ENCODE measurements at regions not wholly inside any gene's neighbourhood (a gene's known extent, or its start where the extent isn't known, plus 50 kb on each side); places are given as distances from the start of the nearest gene placed in this dataset.

GRCh38 chr7:35401217-35401879, 147.4 kb upstream of the TBX20 start:
- FAIRE-seq: no peak
- DNase-seq (ENCODE audit: insufficient read length): no peak
- TF ChIP-seq TAF1 (IDR thresholded peaks at IDR 0.05; ENCODE audit: borderline replicate concordance, low read depth, low read length) (no peak), POLR2AphosphoS5 (IDR thresholded peaks at IDR 0.05; ENCODE audit: low read depth, low read length) (no peak), POLR2A (IDR thresholded peaks at IDR 0.05; ENCODE audit: low read depth, low read length) (no peak)

- TF ChIP-seq POLR2A (IDR thresholded peaks at IDR 0.05; ENCODE audit: low read depth, low read length) (no peak), TAF1 (IDR thresholded peaks at IDR 0.05; ENCODE audit: borderline replicate concordance, low read depth, low read length) (no peak), POLR2AphosphoS5 (IDR thresholded peaks at IDR 0.05; ENCODE audit: low read depth, low read length) (no peak)
- DNase-seq (ENCODE audit: insufficient read length) (no peak), FAIRE-seq (no peak)
Measured at GRCh38 chr7:35399840-35400239, 145.9 kb upstream of the TBX20 start.

GRCh38 chr7:35399216-35399615, 145.3 kb upstream of the TBX20 start:
- TF ChIP-seq POLR2AphosphoS5 (IDR thresholded peaks at IDR 0.05; ENCODE audit: low read depth, low read length) (no peak), POLR2A (IDR thresholded peaks at IDR 0.05; ENCODE audit: low read depth, low read length) (no peak), TAF1 (IDR thresholded peaks at IDR 0.05; ENCODE audit: borderline replicate concordance, low read depth, low read length) (no peak)
- FAIRE-seq (no peak), DNase-seq (ENCODE audit: insufficient read length) (no peak)

- no peak for FAIRE-seq
- TF ChIP-seq TAF1 (IDR thresholded peaks at IDR 0.05; ENCODE audit: borderline replicate concordance, low read depth, low read length): no peak
- no peak for TF ChIP-seq POLR2AphosphoS5 (IDR thresholded peaks at IDR 0.05; ENCODE audit: low read depth, low read length)
- TF ChIP-seq POLR2A (IDR thresholded peaks at IDR 0.05; ENCODE audit: low read depth, low read length): no peak
Measured at GRCh38 chr7:35398518-35398917, 144.6 kb upstream of the TBX20 start.

GRCh38 chr7:35390146-35390545, 136.2 kb upstream of the TBX20 start:
- FAIRE-seq (no peak), DNase-seq (ENCODE audit: insufficient read length) (no peak)
- TF ChIP-seq POLR2AphosphoS5 (IDR thresholded peaks at IDR 0.05; ENCODE audit: low read depth, low read length) (no peak), TAF1 (IDR thresholded peaks at IDR 0.05; ENCODE audit: borderline replicate concordance, low read depth, low read length) (no peak), POLR2A (IDR thresholded peaks at IDR 0.05; ENCODE audit: low read depth, low read length) (no peak)

More at GRCh38 chr7:35398518-35398917, 144.6 kb upstream of the TBX20 start:
- DNase-seq (ENCODE audit: insufficient read length): no peak

GRCh38 chr7:35389636-35390035, 135.7 kb upstream of the TBX20 start:
- FAIRE-seq (no peak), DNase-seq (ENCODE audit: insufficient read length) (no peak)
- no peak for TF ChIP-seq POLR2AphosphoS5 (IDR thresholded peaks at IDR 0.05; ENCODE audit: low read depth, low read length)
- TF ChIP-seq TAF1 (IDR thresholded peaks at IDR 0.05; ENCODE audit: borderline replicate concordance, low read depth, low read length): no peak
- TF ChIP-seq POLR2A (IDR thresholded peaks at IDR 0.05; ENCODE audit: low read depth, low read length): no peak

GRCh38 chr7:35386816-35387706, 133.2 kb upstream of the TBX20 start:
- FAIRE-seq (no peak), DNase-seq (ENCODE audit: insufficient read length) (no peak)

GRCh38 chr7:35386082-35386815, 132.3 kb upstream of the TBX20 start:
- no peak for FAIRE-seq
- no peak for DNase-seq (ENCODE audit: insufficient read length)
- no peak for TF ChIP-seq POLR2AphosphoS5 (IDR thresholded peaks at IDR 0.05; ENCODE audit: low read depth, low read length)

More at GRCh38 chr7:35386816-35387706, 133.2 kb upstream of the TBX20 start:
- TF ChIP-seq POLR2A (IDR thresholded peaks at IDR 0.05; ENCODE audit: low read depth, low read length): no peak
- TF ChIP-seq POLR2AphosphoS5 (IDR thresholded peaks at IDR 0.05; ENCODE audit: low read depth, low read length): no peak
- no peak for TF ChIP-seq TAF1 (IDR thresholded peaks at IDR 0.05; ENCODE audit: borderline replicate concordance, low read depth, low read length)

GRCh38 chr7:35384761-35385700, 131.1 kb upstream of the TBX20 start:
- FAIRE-seq (no peak), DNase-seq (ENCODE audit: insufficient read length) (no peak)
- no peak for TF ChIP-seq POLR2AphosphoS5 (IDR thresholded peaks at IDR 0.05; ENCODE audit: low read depth, low read length)
- no peak for TF ChIP-seq POLR2A (IDR thresholded peaks at IDR 0.05; ENCODE audit: low read depth, low read length)
- no peak for TF ChIP-seq TAF1 (IDR thresholded peaks at IDR 0.05; ENCODE audit: borderline replicate concordance, low read depth, low read length)

GRCh38 chr7:35380739-35381224, 126.9 kb upstream of the TBX20 start:
- DNase-seq (ENCODE audit: insufficient read length) (no peak), FAIRE-seq (no peak)
- TF ChIP-seq POLR2A (IDR thresholded peaks at IDR 0.05; ENCODE audit: low read depth, low read length): no peak
- TF ChIP-seq TAF1 (IDR thresholded peaks at IDR 0.05; ENCODE audit: borderline replicate concordance, low read depth, low read length): no peak
- TF ChIP-seq POLR2AphosphoS5 (IDR thresholded peaks at IDR 0.05; ENCODE audit: low read depth, low read length): no peak
